22Rv1 (cell line): ENCODE measurements at regions not wholly inside any gene's neighbourhood (a gene's known extent, or its start where the extent isn't known, plus 50 kb on each side); places are given as distances from the start of the nearest gene placed in this dataset.

ENCODE experiments used
- ZFX ChIP-seq: fragments of 450-650 bp; IDR thresholded peaks from 2 replicates; pipeline ENCODE4 v1.6.1; 2017; ENCODE audit warnings: antibody characterized with exemption, borderline replicate concordance
- TF ChIP-seq, protein P1 (sequence below): fragments of 450-650 bp; IDR thresholded peaks from 2 replicates; pipeline ENCODE4 v1.5.1; 2017; ENCODE audit warnings: mild to moderate bottlenecking

DNA sequence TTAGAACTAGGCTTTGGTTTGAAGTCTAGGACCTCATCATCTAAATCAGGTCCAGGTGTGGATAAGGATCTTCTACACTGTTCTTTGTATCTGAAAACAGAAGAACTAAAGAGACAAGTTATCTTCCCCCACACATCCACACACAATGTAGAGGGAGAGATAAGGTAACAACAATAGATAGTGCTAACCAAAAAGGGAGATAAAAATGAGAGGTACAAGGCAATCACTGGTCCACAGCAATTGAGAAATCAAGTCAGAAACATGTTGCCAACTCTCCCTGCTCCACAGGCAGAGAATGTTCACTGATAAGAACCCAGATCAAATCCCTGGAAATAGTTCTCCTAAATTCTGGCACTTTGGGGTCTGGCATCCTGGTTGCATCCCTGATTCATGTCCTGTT is 75.8 kb upstream of the LHX8 start:
- TF ChIP-seq, protein P1, sequence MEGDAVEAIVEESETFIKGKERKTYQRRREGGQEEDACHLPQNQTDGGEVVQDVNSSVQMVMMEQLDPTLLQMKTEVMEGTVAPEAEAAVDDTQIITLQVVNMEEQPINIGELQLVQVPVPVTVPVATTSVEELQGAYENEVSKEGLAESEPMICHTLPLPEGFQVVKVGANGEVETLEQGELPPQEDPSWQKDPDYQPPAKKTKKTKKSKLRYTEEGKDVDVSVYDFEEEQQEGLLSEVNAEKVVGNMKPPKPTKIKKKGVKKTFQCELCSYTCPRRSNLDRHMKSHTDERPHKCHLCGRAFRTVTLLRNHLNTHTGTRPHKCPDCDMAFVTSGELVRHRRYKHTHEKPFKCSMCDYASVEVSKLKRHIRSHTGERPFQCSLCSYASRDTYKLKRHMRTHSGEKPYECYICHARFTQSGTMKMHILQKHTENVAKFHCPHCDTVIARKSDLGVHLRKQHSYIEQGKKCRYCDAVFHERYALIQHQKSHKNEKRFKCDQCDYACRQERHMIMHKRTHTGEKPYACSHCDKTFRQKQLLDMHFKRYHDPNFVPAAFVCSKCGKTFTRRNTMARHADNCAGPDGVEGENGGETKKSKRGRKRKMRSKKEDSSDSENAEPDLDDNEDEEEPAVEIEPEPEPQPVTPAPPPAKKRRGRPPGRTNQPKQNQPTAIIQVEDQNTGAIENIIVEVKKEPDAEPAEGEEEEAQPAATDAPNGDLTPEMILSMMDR = no peak
- TF ChIP-seq ZFX = no peak
